K562 (cell line): ENCODE measurements at regions not wholly inside any gene's neighbourhood (a gene's known extent, or its start where the extent isn't known, plus 50 kb on each side); places are given as distances from the start of the nearest gene placed in this dataset.

Source experiments
- NFYB ChIP-seq: IDR thresholded peaks from 2 replicates; pipeline ENCODE4 v1.6.1; 2011; ENCODE audit warnings: mild to moderate bottlenecking, moderate library complexity; ENCODE audit not compliant: insufficient read length; ENCODE audit errors: extremely low read depth
- SAP30 ChIP-seq: fragments of 200-600 bp; sonication (generic); IDR thresholded peaks from 2 replicates; pipeline ENCODE4 v1.6.1; 2012; ENCODE audit warnings: borderline replicate concordance, low read depth, mild to moderate bottlenecking, moderate library complexity, low read length, control low read depth, inconsistent platforms; ENCODE audit not compliant: insufficient read depth, poor library complexity, severe bottlenecking
- SP1 ChIP-seq: sonication (generic); formaldehyde crosslinking; IDR thresholded peaks from 2 replicates; pipeline ENCODE4 v1.8.1; 2022; ENCODE audit warnings: mild to moderate bottlenecking, missing genetic modification reagents
- SREBF2 ChIP-seq: sonication (generic); formaldehyde crosslinking; IDR thresholded peaks from 2 replicates; pipeline ENCODE4 v1.4.0; 2020; ENCODE audit warnings: mild to moderate bottlenecking, missing genetic modification reagents
- SRSF1 ChIP-seq: fragments of 200-400 bp; formaldehyde crosslinking; IDR thresholded peaks from 2 replicates; pipeline ENCODE4 v1.6.1; 2017; ENCODE audit warnings: mild to moderate bottlenecking, low read depth, low read length, moderate library complexity
- TAF1 ChIP-seq: IDR thresholded peaks from 2 replicates; pipeline ENCODE4 v1.6.1; 2011; ENCODE audit warnings: mild to moderate bottlenecking, low read length, moderate library complexity; ENCODE audit not compliant: insufficient read depth, control insufficient read depth, severe bottlenecking; ENCODE audit errors: extremely low read depth
- ZNF143 ChIP-seq: sonication (generic); formaldehyde crosslinking; IDR thresholded peaks from 2 replicates; pipeline ENCODE4 v1.9.0; 2022; ENCODE audit warnings: mild to moderate bottlenecking, missing genetic modification reagents
- ZNF445 ChIP-seq: fragments of 250-450 bp; sonication (Bioruptor Pico); IDR thresholded peaks from 2 replicates; pipeline ENCODE4 v1.4.0; 2020; ENCODE audit warnings: low read depth, mild to moderate bottlenecking, moderate library complexity
- ZNF766 ChIP-seq: fragments of 200-800 bp; sonication (Bioruptor generic); conservative IDR thresholded peaks from 2 replicates; pipeline ENCODE4 v1.6.1; 2016; ENCODE audit warnings: missing genetic modification characterization, missing compliant biosample characterization
- TF ChIP-seq, protein P1 (sequence below): sonication (generic); formaldehyde crosslinking; IDR thresholded peaks from 2 replicates; pipeline ENCODE4 v1.8.0; 2022; ENCODE audit warnings: mild to moderate bottlenecking, missing genetic modification reagents, borderline replicate concordance
- TF ChIP-seq, protein P2 (sequence below): fragments of 450-650 bp; conservative IDR thresholded peaks from 2 replicates; pipeline ENCODE4 v1.6.1; 2016; ENCODE audit warnings: missing genetic modification characterization, low read depth, mild to moderate bottlenecking, missing compliant biosample characterization, moderate library complexity
- TF ChIP-seq, protein P3 (sequence below): IDR thresholded peaks from 2 replicates; pipeline ENCODE4 v1.6.1; 2016; ENCODE audit warnings: missing genetic modification characterization, missing compliant biosample characterization
- TF ChIP-seq, protein P4 (sequence below), 3 experiments: IDR thresholded peaks in 2 of 3; conservative IDR thresholded peaks in 1 of 3; 2 replicates each; pipeline ENCODE4 v1.5.1; 2011 to 2012; ENCODE audit warnings: low read length in 3 of 3, mild to moderate bottlenecking in 3 of 3, control low read depth in 2 of 3, improper control_type of control experiment in 1 of 3, inconsistent platforms in 1 of 3, low read depth in 1 of 3, mixed read lengths in 1 of 3, moderate library complexity in 1 of 3; ENCODE audit not compliant: insufficient read depth in 2 of 3

DNA sequence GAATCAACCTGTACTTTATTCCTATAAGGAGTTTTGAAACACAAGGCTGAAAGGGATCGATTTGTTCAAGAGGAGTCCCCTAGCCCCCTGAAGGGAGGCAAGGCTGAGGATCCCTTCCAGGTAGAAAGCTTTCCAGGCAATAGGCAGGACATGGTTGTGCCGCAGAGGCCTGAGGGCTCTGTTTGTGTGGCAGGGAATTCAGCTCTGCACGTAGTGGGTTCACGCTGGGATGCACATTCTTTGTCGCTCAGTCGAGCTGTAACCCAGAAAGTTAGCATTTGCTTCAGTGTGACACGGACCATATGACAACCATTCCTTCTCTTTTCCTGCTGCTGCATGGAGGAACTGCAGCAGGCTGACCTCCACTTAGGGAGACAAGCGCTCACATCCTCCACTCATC lies 65.6 kb upstream of the TRIO start:
- TF ChIP-seq, protein P1, sequence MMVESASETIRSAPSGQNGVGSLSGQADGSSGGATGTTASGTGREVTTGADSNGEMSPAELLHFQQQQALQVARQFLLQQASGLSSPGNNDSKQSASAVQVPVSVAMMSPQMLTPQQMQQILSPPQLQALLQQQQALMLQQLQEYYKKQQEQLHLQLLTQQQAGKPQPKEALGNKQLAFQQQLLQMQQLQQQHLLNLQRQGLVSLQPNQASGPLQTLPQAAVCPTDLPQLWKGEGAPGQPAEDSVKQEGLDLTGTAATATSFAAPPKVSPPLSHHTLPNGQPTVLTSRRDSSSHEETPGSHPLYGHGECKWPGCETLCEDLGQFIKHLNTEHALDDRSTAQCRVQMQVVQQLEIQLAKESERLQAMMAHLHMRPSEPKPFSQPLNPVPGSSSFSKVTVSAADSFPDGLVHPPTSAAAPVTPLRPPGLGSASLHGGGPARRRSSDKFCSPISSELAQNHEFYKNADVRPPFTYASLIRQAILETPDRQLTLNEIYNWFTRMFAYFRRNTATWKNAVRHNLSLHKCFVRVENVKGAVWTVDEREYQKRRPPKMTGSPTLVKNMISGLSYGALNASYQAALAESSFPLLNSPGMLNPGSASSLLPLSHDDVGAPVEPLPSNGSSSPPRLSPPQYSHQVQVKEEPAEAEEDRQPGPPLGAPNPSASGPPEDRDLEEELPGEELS (CRISPR knock-in tag): no peak
- TF ChIP-seq, protein P2, sequence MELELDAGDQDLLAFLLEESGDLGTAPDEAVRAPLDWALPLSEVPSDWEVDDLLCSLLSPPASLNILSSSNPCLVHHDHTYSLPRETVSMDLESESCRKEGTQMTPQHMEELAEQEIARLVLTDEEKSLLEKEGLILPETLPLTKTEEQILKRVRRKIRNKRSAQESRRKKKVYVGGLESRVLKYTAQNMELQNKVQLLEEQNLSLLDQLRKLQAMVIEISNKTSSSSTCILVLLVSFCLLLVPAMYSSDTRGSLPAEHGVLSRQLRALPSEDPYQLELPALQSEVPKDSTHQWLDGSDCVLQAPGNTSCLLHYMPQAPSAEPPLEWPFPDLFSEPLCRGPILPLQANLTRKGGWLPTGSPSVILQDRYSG (tag): no peak
- TF ChIP-seq TAF1 (no peak), SP1 (no peak), SREBF2 (CRISPR knock-in tag) (no peak), ZNF143 (CRISPR knock-in tag) (no peak), ZNF766 (CRISPR knock-in tag) (no peak), SAP30 (no peak), SRSF1 (no peak), ZNF445 (CRISPR knock-in tag) (no peak), NFYB (no peak)
- TF ChIP-seq, protein P3, sequence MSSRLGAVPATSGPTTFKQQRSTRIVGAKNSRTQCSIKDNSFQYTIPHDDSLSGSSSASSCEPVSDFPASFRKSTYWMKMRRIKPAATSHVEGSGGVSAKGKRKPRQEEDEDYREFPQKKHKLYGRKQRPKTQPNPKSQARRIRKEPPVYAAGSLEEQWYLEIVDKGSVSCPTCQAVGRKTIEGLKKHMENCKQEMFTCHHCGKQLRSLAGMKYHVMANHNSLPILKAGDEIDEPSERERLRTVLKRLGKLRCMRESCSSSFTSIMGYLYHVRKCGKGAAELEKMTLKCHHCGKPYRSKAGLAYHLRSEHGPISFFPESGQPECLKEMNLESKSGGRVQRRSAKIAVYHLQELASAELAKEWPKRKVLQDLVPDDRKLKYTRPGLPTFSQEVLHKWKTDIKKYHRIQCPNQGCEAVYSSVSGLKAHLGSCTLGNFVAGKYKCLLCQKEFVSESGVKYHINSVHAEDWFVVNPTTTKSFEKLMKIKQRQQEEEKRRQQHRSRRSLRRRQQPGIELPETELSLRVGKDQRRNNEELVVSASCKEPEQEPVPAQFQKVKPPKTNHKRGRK: no peak
- TF ChIP-seq, protein P4, sequence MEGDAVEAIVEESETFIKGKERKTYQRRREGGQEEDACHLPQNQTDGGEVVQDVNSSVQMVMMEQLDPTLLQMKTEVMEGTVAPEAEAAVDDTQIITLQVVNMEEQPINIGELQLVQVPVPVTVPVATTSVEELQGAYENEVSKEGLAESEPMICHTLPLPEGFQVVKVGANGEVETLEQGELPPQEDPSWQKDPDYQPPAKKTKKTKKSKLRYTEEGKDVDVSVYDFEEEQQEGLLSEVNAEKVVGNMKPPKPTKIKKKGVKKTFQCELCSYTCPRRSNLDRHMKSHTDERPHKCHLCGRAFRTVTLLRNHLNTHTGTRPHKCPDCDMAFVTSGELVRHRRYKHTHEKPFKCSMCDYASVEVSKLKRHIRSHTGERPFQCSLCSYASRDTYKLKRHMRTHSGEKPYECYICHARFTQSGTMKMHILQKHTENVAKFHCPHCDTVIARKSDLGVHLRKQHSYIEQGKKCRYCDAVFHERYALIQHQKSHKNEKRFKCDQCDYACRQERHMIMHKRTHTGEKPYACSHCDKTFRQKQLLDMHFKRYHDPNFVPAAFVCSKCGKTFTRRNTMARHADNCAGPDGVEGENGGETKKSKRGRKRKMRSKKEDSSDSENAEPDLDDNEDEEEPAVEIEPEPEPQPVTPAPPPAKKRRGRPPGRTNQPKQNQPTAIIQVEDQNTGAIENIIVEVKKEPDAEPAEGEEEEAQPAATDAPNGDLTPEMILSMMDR (IDR thresholded peaks at IDR 0.05 in 2 of 3, conservative IDR thresholded peaks at IDR 0.05 in 1 of 3; ENCODE audit: insufficient read depth in 2 of 3, low read depth in 1 of 3, low read length in 3 of 3): no peak
